ENCODE measurements at regions not wholly inside any gene's neighbourhood (a gene's known extent, or its start where the extent isn't known, plus 50 kb on each side); places are given as distances from the start of the nearest gene placed in this dataset.

GRCh38 chr10:125401462-125401861, 241.1 kb upstream of the CTBP2 start:
- H3K4me1 ChIP-seq (ENCODE audit: insufficient read depth), result no peaks in the 10 kb centered on the region
- no peak for DNase-seq
- H3K27ac ChIP-seq, result no peak overlapping the region
- H3K36me3 ChIP-seq, result no peaks in the 10 kb centered on the region
- TF ChIP-seq EP300 (IDR thresholded peaks at IDR 0.05), result no peak
- intact Hi-C loops (cut with DNase I), result no loop called here
- no peak overlapping the region for H3K4me3 ChIP-seq
- H3K27me3 ChIP-seq, result no peaks in the 10 kb centered on the region
- 93 to 97% (median 96%) methylated on average over 2 of the region's 2 CpGs for WGBS, 3 donors
- no peaks in the 10 kb centered on the region for H3K9me3 ChIP-seq

DNA sequence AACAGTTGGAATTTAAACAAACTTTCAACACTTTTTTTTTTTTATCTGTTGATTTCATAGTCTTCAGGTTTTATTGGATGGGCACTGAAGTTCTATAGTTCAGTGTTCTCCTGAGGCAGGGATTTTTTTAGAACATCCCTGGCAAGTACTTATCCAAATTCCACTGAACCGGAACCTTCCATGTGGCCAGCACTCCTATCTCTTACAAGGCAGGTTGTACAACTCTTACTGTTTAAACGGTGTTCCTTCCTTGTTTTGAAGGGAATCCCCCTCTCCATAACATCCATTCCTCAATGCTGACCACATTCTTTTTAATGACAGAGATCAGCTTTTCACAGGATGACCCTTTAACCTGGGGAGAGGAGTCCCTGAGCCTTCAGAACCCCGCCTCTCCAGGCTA, 238.9 kb upstream of the CTBP2 start:
- DNase-seq, result no peak
- Histone ChIP-seq H3K36me3 (no peaks in the 10 kb centered on the region), H3K27me3 (no peaks in the 10 kb centered on the region), H3K4me1 (ENCODE audit: insufficient read depth) (no peaks in the 10 kb centered on the region), H3K27ac (no peak overlapping the region), H3K4me3 (no peak overlapping the region), H3K9me3 (no peaks in the 10 kb centered on the region)
- intact Hi-C loops (cut with DNase I), result no loop called here
- WGBS, 3 donors, result 44 to 53% (median 51%) methylated on average over 3 of the region's 3 CpGs
- TF ChIP-seq, protein P1, sequence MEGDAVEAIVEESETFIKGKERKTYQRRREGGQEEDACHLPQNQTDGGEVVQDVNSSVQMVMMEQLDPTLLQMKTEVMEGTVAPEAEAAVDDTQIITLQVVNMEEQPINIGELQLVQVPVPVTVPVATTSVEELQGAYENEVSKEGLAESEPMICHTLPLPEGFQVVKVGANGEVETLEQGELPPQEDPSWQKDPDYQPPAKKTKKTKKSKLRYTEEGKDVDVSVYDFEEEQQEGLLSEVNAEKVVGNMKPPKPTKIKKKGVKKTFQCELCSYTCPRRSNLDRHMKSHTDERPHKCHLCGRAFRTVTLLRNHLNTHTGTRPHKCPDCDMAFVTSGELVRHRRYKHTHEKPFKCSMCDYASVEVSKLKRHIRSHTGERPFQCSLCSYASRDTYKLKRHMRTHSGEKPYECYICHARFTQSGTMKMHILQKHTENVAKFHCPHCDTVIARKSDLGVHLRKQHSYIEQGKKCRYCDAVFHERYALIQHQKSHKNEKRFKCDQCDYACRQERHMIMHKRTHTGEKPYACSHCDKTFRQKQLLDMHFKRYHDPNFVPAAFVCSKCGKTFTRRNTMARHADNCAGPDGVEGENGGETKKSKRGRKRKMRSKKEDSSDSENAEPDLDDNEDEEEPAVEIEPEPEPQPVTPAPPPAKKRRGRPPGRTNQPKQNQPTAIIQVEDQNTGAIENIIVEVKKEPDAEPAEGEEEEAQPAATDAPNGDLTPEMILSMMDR (IDR thresholded peaks at IDR 0.05), result no peak
- TF ChIP-seq EP300 (IDR thresholded peaks at IDR 0.05) (no peak), POLR2A (IDR thresholded peaks at IDR 0.05) (no peak)

- Histone ChIP-seq H3K4me3 (no peak overlapping the region), H3K27me3 (no peaks in the 10 kb centered on the region), H3K36me3 (no peaks in the 10 kb centered on the region), H3K4me1 (ENCODE audit: insufficient read depth) (no peaks in the 10 kb centered on the region), H3K27ac (no peak overlapping the region), H3K9me3 (no peaks in the 10 kb centered on the region)
- no peak for DNase-seq
- TF ChIP-seq EP300 (IDR thresholded peaks at IDR 0.05), result no peak
- no peak for TF ChIP-seq POLR2A (IDR thresholded peaks at IDR 0.05)
- TF ChIP-seq, protein P1 (IDR thresholded peaks at IDR 0.05), result no peak
- WGBS, 3 donors, result 83 to 88% (median 85%) methylated on average over 3 of the region's 3 CpGs
- intact Hi-C loops (cut with DNase I), result no loop called here
Measured at GRCh38 chr10:125398270-125398669, 237.9 kb upstream of the CTBP2 start.

GRCh38 chr10:125397608-125398007, 237.2 kb upstream of the CTBP2 start:
- WGBS, 3 donors, result 75 to 86% (median 86%) methylated on average over 4 of the region's 4 CpGs

DNA sequence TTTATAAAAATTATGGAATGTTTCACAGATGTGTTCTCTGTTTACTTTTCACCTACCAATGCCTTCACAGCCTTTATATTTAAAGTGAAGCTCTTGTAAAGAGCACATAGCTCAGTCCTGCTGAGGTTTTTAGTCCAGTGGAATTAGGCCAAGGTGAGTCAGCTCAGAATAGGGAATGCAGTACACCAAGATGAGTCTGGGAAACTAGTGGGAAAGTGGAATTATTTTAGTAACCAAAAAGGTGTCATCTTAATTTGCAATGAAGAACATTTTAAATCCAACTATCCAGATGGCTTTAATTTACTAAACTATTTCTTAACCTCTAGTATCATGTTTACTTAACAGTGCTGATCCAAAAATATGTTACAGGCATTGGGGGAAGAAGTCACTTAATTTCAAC, 236.3 kb upstream of the CTBP2 start:
- Histone ChIP-seq H3K36me3 (no peaks in the 10 kb centered on the region), H3K9me3 (no peaks in the 10 kb centered on the region), H3K27me3 (no peaks in the 10 kb centered on the region), H3K4me1 (ENCODE audit: insufficient read depth) (no peaks in the 10 kb centered on the region), H3K27ac (no peak overlapping the region), H3K4me3 (no peak overlapping the region)
- TF ChIP-seq POLR2A (IDR thresholded peaks at IDR 0.05) (no peak), EP300 (IDR thresholded peaks at IDR 0.05) (no peak)
- TF ChIP-seq, protein P1 (IDR thresholded peaks at IDR 0.05), result no peak
- no peak for DNase-seq
- intact Hi-C loops (cut with DNase I), result no loop called here

More at GRCh38 chr10:125397608-125398007, 237.2 kb upstream of the CTBP2 start:
- no peak overlapping the region for H3K27ac ChIP-seq
- no peak for DNase-seq
- H3K36me3 ChIP-seq, result no peaks in the 10 kb centered on the region
- no peak overlapping the region for H3K4me3 ChIP-seq
- intact Hi-C loops (cut with DNase I), result no loop called here
- H3K4me1 ChIP-seq (ENCODE audit: insufficient read depth), result no peaks in the 10 kb centered on the region
- TF ChIP-seq EP300 (IDR thresholded peaks at IDR 0.05), result no peak
- TF ChIP-seq, protein P1 (IDR thresholded peaks at IDR 0.05), result no peak
- TF ChIP-seq POLR2A (IDR thresholded peaks at IDR 0.05), result no peak
- H3K27me3 ChIP-seq, result no peaks in the 10 kb centered on the region
- H3K9me3 ChIP-seq, result no peaks in the 10 kb centered on the region

Data from ovary (tissue), 7 donors.